HepG2 (cell line): ENCODE measurements at regions not wholly inside any gene's neighbourhood (a gene's known extent, or its start where the extent isn't known, plus 50 kb on each side); places are given as distances from the start of the nearest gene placed in this dataset.

Experiments used
- ATAC-seq: fragments of 200-7000 bp; cut with Tn5 transposase; 3 replicates; pipeline ENCODE4 v1.9.1; 2020; ENCODE audit warnings: mild to moderate bottlenecking, moderate library complexity
- BruUV-seq: library from RNA; stranded (reverse); fragments of 400-500 nt; replicated peaks from 2 replicates; lab custom pipeline; 2021; lab: Mats Ljungman, UMichigan
- CTCF ChIA-PET: fragments of 300-600 bp; formaldehyde crosslinking; extraction: SDS; loops from one replicate; lab custom pipeline; 2021; ENCODE audit warnings: low total read pairs, inconsistent platforms, low intra/inter-chr PET ratio; lab: Yijun Ruan, JAX
- POLR2A ChIA-PET: fragments of 350-600 bp; sonication (Branson Sonifier 250); formaldehyde crosslinking; loops from one replicate; lab custom pipeline; 2020; ENCODE audit warnings: antibody characterized with exemption, inconsistent platforms; lab: Yijun Ruan, JAX
- DNase-seq: peaks from one replicate; pipeline ENCODE4 v3.0.0-alpha.2; 2015; ENCODE audit warnings: low spot score
- FAIRE-seq: peaks from 3 replicates; lab custom pipeline; 2011; peaks lifted over from hg19 to GRCh38; lab: Jason Lieb, UNC
- H2AFZ ChIP-seq: one replicate; pipeline ENCODE4 v1.6.1; 2011; ENCODE audit warnings: low read length, inconsistent platforms
- H3K27ac ChIP-seq: fragments of 300-600 bp; 3 replicates; pipeline ENCODE4 v1.8.0; 2011; ENCODE audit warnings: mixed run types, mild to moderate bottlenecking, mixed read lengths, low read length, inconsistent platforms; ENCODE audit not compliant: insufficient read depth; ENCODE audit errors: extremely low read length
- H3K27me3 ChIP-seq, 2 experiments: fragments of 200-600 bp in 1 of 2; 2 replicates in 1 of 2; 3 replicates in 1 of 2; pipeline versions ENCODE4 v1.6.0 to v1.8.0; 2011; ENCODE audit warnings: low read length in 2 of 2, mild to moderate bottlenecking in 2 of 2, moderate library complexity in 2 of 2, inconsistent platforms in 1 of 2; ENCODE audit not compliant: insufficient read depth in 2 of 2, control insufficient read depth in 1 of 2
- H3K36me3 ChIP-seq, 2 experiments: fragments of 200-600 bp in 1 of 2; replicated peaks in 1 of 2; 2 replicates in 1 of 2; 3 replicates in 1 of 2; pipeline versions ENCODE4 v1.5.1 to v1.8.0; 2011; ENCODE audit warnings: low read length in 2 of 2, inconsistent platforms in 1 of 2; ENCODE audit not compliant: insufficient read depth in 2 of 2, control insufficient read depth in 1 of 2
- H3K4me1 ChIP-seq: 2 replicates; pipeline ENCODE4 v1.5.1; 2012; ENCODE audit warnings: low read length, inconsistent platforms; ENCODE audit not compliant: insufficient read depth
- H3K4me2 ChIP-seq: 2 replicates; pipeline ENCODE4 v1.6.0; 2011; ENCODE audit warnings: low read depth, low read length, inconsistent platforms
- H3K4me3 ChIP-seq, 3 experiments: fragments of 200-600 bp in 1 of 3; sonication (generic), shearing (Covaris generic) in 1 of 3; replicated peaks in 1 of 3; 2 replicates each; pipeline ENCODE4 v1.5.1; 2011 to 2016; ENCODE audit warnings: low read length in 3 of 3, inconsistent platforms in 2 of 3, low read depth in 2 of 3, mild to moderate bottlenecking in 2 of 3, control low read depth in 1 of 3, mixed read lengths in 1 of 3; ENCODE audit not compliant: insufficient read depth in 1 of 3
- H3K79me2 ChIP-seq: one replicate; pipeline ENCODE4 v1.6.1; 2011; ENCODE audit warnings: low read length, inconsistent platforms; ENCODE audit not compliant: insufficient read depth
- H3K9ac ChIP-seq: 2 replicates; pipeline ENCODE4 v1.6.0; 2011; ENCODE audit warnings: mild to moderate bottlenecking, low read depth, low read length, inconsistent platforms; ENCODE audit not compliant: insufficient read depth
- H3K9me3 ChIP-seq: 2 replicates; pipeline ENCODE4 v1.5.1; 2012; ENCODE audit warnings: mild to moderate bottlenecking, low read length
- H4K20me1 ChIP-seq: 2 replicates; pipeline ENCODE4 v1.6.0; 2011; ENCODE audit warnings: inconsistent platforms, mild to moderate bottlenecking, low read length, moderate library complexity; ENCODE audit not compliant: insufficient read depth
- GTF2F1 ChIP-seq: fragments of 150-350 bp; IDR thresholded peaks from 2 replicates; pipeline ENCODE4 v1.6.1; 2014; ENCODE audit warnings: low read length
- HOXA5 ChIP-seq: sonication (generic); formaldehyde crosslinking; IDR thresholded peaks from 2 replicates; pipeline ENCODE4 v1.4.0; 2020; ENCODE audit warnings: missing genetic modification reagents
- MTA3 ChIP-seq: sonication (generic); formaldehyde crosslinking; IDR thresholded peaks from 2 replicates; pipeline ENCODE4 v1.4.0; 2020; ENCODE audit warnings: missing genetic modification reagents
- NCOA2 ChIP-seq: sonication (generic); formaldehyde crosslinking; IDR thresholded peaks from 2 replicates; pipeline ENCODE4 v1.8.0; 2022; ENCODE audit warnings: inconsistent platforms
- PHF8 ChIP-seq: sonication (generic); formaldehyde crosslinking; IDR thresholded peaks from 2 replicates; pipeline ENCODE4 v1.5.0; 2020; ENCODE audit warnings: missing genetic modification reagents
- PRDM4 ChIP-seq: sonication (generic); formaldehyde crosslinking; IDR thresholded peaks from 2 replicates; pipeline ENCODE4 v1.9.0; 2021; ENCODE audit warnings: missing genetic modification reagents, borderline replicate concordance
- SALL2 ChIP-seq: sonication (generic); formaldehyde crosslinking; IDR thresholded peaks from 2 replicates; pipeline ENCODE4 v1.8.1; 2023; ENCODE audit warnings: mild to moderate bottlenecking, missing genetic modification reagents, inconsistent platforms
- SP4 ChIP-seq: sonication (generic); formaldehyde crosslinking; IDR thresholded peaks from 2 replicates; pipeline ENCODE4 v1.8.1; 2023; ENCODE audit warnings: mild to moderate bottlenecking, missing genetic modification reagents
- TBP ChIP-seq: sonication (generic); formaldehyde crosslinking; IDR thresholded peaks from 2 replicates; pipeline ENCODE4 v1.5.0; 2020; ENCODE audit warnings: missing genetic modification reagents
- ZFY ChIP-seq: sonication (generic); formaldehyde crosslinking; IDR thresholded peaks from 2 replicates; pipeline ENCODE4 v1.4.0; 2020; ENCODE audit warnings: missing genetic modification reagents
- ZNF232 ChIP-seq: sonication (generic); formaldehyde crosslinking; IDR thresholded peaks from 2 replicates; pipeline ENCODE4 v1.4.0; 2020; ENCODE audit warnings: missing genetic modification reagents, borderline replicate concordance
- ZNF30 ChIP-seq: sonication (generic); formaldehyde crosslinking; IDR thresholded peaks from 2 replicates; pipeline ENCODE4 v1.5.0; 2020; ENCODE audit warnings: mild to moderate bottlenecking, missing genetic modification reagents
- ZNF510 ChIP-seq: sonication (generic); formaldehyde crosslinking; IDR thresholded peaks from 2 replicates; pipeline ENCODE4 v1.4.0; 2020; ENCODE audit warnings: low read depth, mild to moderate bottlenecking, missing genetic modification reagents
- ZNF800 ChIP-seq: sonication (generic); formaldehyde crosslinking; IDR thresholded peaks from 2 replicates; pipeline ENCODE4 v1.4.0; 2020; ENCODE audit warnings: missing genetic modification reagents
- WGBS: methylation state at CpG from one replicate; pipeline ENCODE4 v1.1.6; 2017; ENCODE audit warnings: low lambda C conversion rate; 5-methylcytosine and 5-hydroxymethylcytosine counted together
- in situ Hi-C: cut with HindIII; loops from 2 replicates; pipeline ENCODE4 v1.10.0; 2017; ENCODE audit warnings: low pct_unique_long_range_greater_than_20kb; ENCODE audit not compliant: extremely low pct_ligation_motif_present
- intact Hi-C: fragments of 100-400 bp; cut with micrococcal nuclease; formaldehyde crosslinking; loops from one replicate; pipeline ENCODE4 v1.10.0; 2022; ENCODE audit not compliant: unreplicated experiment
- TF ChIP-seq, protein P1 (sequence below): sonication (generic); formaldehyde crosslinking; IDR thresholded peaks from 2 replicates; pipeline ENCODE4 v1.5.1; 2020; ENCODE audit warnings: mild to moderate bottlenecking, missing genetic modification reagents
- TF ChIP-seq, protein P2 (sequence below): sonication (generic); formaldehyde crosslinking; IDR thresholded peaks from 2 replicates; pipeline ENCODE4 v1.4.0; 2020; ENCODE audit warnings: mild to moderate bottlenecking, missing genetic modification reagents

- DNase-seq = no peak
- intact Hi-C loops (no loop called here), in situ Hi-C loops (no loop called here)
- no peaks in the 10 kb centered on the region for H3K9me3 ChIP-seq
- no peak overlapping the region for H3K9ac ChIP-seq
- BruUV-seq = no TSS peak
- ChIA-PET CTCF (no interaction called here), POLR2A (no interaction called here)
- no peaks in the 10 kb centered on the region for H3K79me2 ChIP-seq
- 24% methylated on average over 2 of the region's 2 CpGs for WGBS
- no peak for TF ChIP-seq TBP
- no peak for TF ChIP-seq NCOA2 (CRISPR knock-in tag)
- TF ChIP-seq ZNF800 (CRISPR knock-in tag) = no peak
- no peak for TF ChIP-seq GTF2F1
- TF ChIP-seq, protein P1, sequence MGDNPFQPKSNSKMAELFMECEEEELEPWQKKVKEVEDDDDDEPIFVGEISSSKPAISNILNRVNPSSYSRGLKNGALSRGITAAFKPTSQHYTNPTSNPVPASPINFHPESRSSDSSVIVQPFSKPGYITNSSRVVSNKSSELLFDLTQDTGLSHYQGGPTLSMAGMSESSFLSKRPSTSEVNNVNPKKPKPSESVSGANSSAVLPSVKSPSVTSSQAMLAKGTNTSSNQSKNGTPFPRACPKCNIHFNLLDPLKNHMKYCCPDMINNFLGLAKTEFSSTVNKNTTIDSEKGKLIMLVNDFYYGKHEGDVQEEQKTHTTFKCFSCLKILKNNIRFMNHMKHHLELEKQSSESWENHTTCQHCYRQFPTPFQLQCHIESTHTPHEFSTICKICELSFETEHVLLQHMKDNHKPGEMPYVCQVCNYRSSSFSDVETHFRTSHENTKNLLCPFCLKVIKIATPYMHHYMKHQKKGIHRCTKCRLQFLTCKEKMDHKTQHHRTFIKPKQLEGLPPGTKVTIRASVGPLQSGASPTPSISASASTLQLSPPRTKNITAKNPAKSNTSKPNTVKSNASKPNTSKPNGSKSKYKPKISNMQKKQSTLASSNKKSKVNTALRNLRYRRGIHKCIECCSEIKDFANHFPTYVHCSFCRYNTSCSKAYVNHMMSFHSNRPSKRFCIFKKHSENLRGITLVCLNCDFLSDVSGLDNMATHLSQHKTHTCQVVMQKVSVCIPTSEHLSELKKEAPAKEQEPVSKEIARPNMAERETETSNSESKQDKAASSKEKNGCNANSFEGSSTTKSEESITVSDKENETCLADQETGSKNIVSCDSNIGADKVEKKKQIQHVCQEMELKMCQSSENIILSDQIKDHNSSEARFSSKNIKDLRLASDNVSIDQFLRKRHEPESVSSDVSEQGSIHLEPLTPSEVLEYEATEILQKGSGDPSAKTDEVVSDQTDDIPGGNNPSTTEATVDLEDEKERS (CRISPR knock-in tag) = no peak
- no peak for TF ChIP-seq PRDM4
- TF ChIP-seq ZNF30 = no peak
- TF ChIP-seq ZNF232 (CRISPR knock-in tag) = no peak
- TF ChIP-seq PHF8 (CRISPR knock-in tag) = no peak
- TF ChIP-seq ZNF510 (CRISPR knock-in tag) = no peak
- no peak for TF ChIP-seq HOXA5 (CRISPR knock-in tag)
- TF ChIP-seq ZFY = no peak
- TF ChIP-seq SP4 (CRISPR knock-in tag) = no peak
- TF ChIP-seq, protein P2, sequence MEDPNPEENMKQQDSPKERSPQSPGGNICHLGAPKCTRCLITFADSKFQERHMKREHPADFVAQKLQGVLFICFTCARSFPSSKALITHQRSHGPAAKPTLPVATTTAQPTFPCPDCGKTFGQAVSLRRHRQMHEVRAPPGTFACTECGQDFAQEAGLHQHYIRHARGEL (CRISPR knock-in tag) = no peak
- TF ChIP-seq MTA3 (CRISPR knock-in tag) = no peak
- no peak for TF ChIP-seq SALL2 (CRISPR knock-in tag)
- H3K4me3 ChIP-seq = no peak overlapping the region
- H3K27me3 ChIP-seq = no peaks in the 10 kb centered on the region
- no peak overlapping the region for H3K4me2 ChIP-seq
- H3K4me1 ChIP-seq = no peaks in the 10 kb centered on the region
- H3K27ac ChIP-seq = no peak overlapping the region
- H3K36me3 ChIP-seq = no peaks in the 10 kb centered on the region
- H2AFZ ChIP-seq = no peak overlapping the region
- no peak for FAIRE-seq
- no peaks in the 10 kb centered on the region for H4K20me1 ChIP-seq
- no peak for ATAC-seq
Measured at GRCh38 chr20:12022126-12022525, 104.4 kb downstream of the BTBD3 start.
